Mucosa of descending colon (tissue), 3 donors: ENCODE measurements at regions not wholly inside any gene's neighbourhood (a gene's known extent, or its start where the extent isn't known, plus 50 kb on each side); places are given as distances from the start of the nearest gene placed in this dataset.

ENCODE experiments used
- ATAC-seq: fragments of 200-7000 bp; cut with Tn5 transposase; one replicate; pipeline ENCODE4 v1.9.1; 2020; ENCODE audit warnings: mild to moderate bottlenecking, moderate library complexity
- DNase-seq, 3 donors: peaks; one replicate each; pipeline ENCODE4 v3.0.0-alpha.2; 2020
- H3K36me3 ChIP-seq: fragments of 200-600 bp; one replicate; pipeline ENCODE4 v1.8.0; 2021; ENCODE audit warnings: low read depth, mild to moderate bottlenecking
- H3K4me1 ChIP-seq: fragments of 200-600 bp; one replicate; pipeline ENCODE4 v1.8.0; 2021; ENCODE audit warnings: low read depth, mild to moderate bottlenecking
- H3K4me3 ChIP-seq: fragments of 200-600 bp; one replicate; pipeline ENCODE4 v1.8.0; 2021; ENCODE audit warnings: mild to moderate bottlenecking
- H3K9me3 ChIP-seq: fragments of 200-600 bp; one replicate; pipeline ENCODE4 v1.8.0; 2021; ENCODE audit warnings: mild to moderate bottlenecking
- CTCF ChIP-seq: fragments of 200-600 bp; IDR thresholded peaks from one replicate; pipeline ENCODE4 v1.8.0; 2022; ENCODE audit warnings: antibody characterized with exemption, mild to moderate bottlenecking
- intact Hi-C, 2 donors: fragments of 100-400 bp; cut with DNase I in 1 of 2; cut with micrococcal nuclease in 1 of 2; formaldehyde crosslinking; loops; one replicate each; pipeline versions ENCODE4 v1.11.0 to v1.11.1; 2022; cut with DNase I, micrococcal nuclease
- donor health status: DM: no; HTN: no; CAD: no; lungs with moderate emphysema.
- donor health status: DM: no; HTN: no; CAD: no.
- donor health status: DM: no; HTN: yes; CAD: no.

- Histone ChIP-seq H3K4me1 (no peaks in the 10 kb centered on the region), H3K4me3 (no peak overlapping the region), H3K36me3 (no peaks in the 10 kb centered on the region), H3K9me3 (no peaks in the 10 kb centered on the region)
- TF ChIP-seq CTCF, result peak; percentile 43
- ATAC-seq (peak; percentile 77), DNase-seq (peak in 1 of 3 donors; percentile 88)
- intact Hi-C loops, result no loop called here
Observed at GRCh38 chr15:35751413-35752133, 205.6 kb upstream of the DPH6 start.

GRCh38 chr15:35752134-35752466 lies 206.1 kb upstream of the DPH6 start:
- intact Hi-C loops, result no loop called here
- Histone ChIP-seq H3K4me1 (no peaks in the 10 kb centered on the region), H3K9me3 (no peaks in the 10 kb centered on the region), H3K36me3 (no peaks in the 10 kb centered on the region), H3K4me3 (no peak overlapping the region)
- no peak for DNase-seq
- no peak for ATAC-seq
- no peak for TF ChIP-seq CTCF

GRCh38 chr15:35753486-35753885 lies 207.5 kb upstream of the DPH6 start:
- intact Hi-C loops, result no loop called here
- TF ChIP-seq CTCF, result no peak

GRCh38 chr15:35755237-35755802 lies 209.4 kb upstream of the DPH6 start:
- no peak overlapping the region for H3K4me3 ChIP-seq
- DNase-seq (no peak), ATAC-seq (no peak)
- no peaks in the 10 kb centered on the region for H3K4me1 ChIP-seq
- H3K9me3 ChIP-seq, result no peaks in the 10 kb centered on the region
- no peak for TF ChIP-seq CTCF
- no peaks in the 10 kb centered on the region for H3K36me3 ChIP-seq
- intact Hi-C loops, result no loop called here

More at GRCh38 chr15:35753486-35753885, 207.5 kb upstream of the DPH6 start:
- H3K36me3 ChIP-seq, result no peaks in the 10 kb centered on the region
- H3K4me1 ChIP-seq, result no peaks in the 10 kb centered on the region
- DNase-seq (no peak), ATAC-seq (no peak)
- no peaks in the 10 kb centered on the region for H3K9me3 ChIP-seq
- H3K4me3 ChIP-seq, result no peak overlapping the region

GRCh38 chr15:35756623-35757022 lies 210.7 kb upstream of the DPH6 start:
- no peak for TF ChIP-seq CTCF
- Histone ChIP-seq H3K9me3 (no peaks in the 10 kb centered on the region), H3K4me3 (no peak overlapping the region), H3K36me3 (no peaks in the 10 kb centered on the region), H3K4me1 (no peaks in the 10 kb centered on the region)
- DNase-seq (no peak), ATAC-seq (no peak)
- intact Hi-C loops, result no loop called here
